IMR-90 (cell line): ENCODE measurements at regions not wholly inside any gene's neighbourhood (a gene's known extent, or its start where the extent isn't known, plus 50 kb on each side); places are given as distances from the start of the nearest gene placed in this dataset.

Source experiments
- ATAC-seq: fragments of 200-7000 bp; cut with Tn5 transposase; 2 replicates; pipeline ENCODE4 v1.9.1; 2020; ENCODE audit warnings: low read depth, mild to moderate bottlenecking, moderate library complexity
- BruUV-seq: library from RNA; stranded (reverse); fragments of 400-500 nt; replicated peaks from 2 replicates; lab custom pipeline; 2021; lab: Mats Ljungman, UMichigan
- CTCF ChIA-PET: fragments of 300-600 bp; formaldehyde crosslinking; extraction: SDS; loops from one replicate; lab custom pipeline; 2021; ENCODE audit warnings: antibody characterized with exemption; lab: Yijun Ruan, JAX
- POLR2A ChIA-PET: fragments of 300-600 bp; sonication (Branson Sonifier 250); formaldehyde crosslinking; loops from one replicate; lab custom pipeline; 2022; ENCODE audit warnings: antibody characterized with exemption; ENCODE audit not compliant: unreplicated experiment; lab: Charles Lee
- DNase-seq: peaks from one replicate; pipeline ENCODE4 v3.0.0; 2013
- H2AFZ ChIP-seq: replicated peaks from 2 replicates; pipeline ENCODE3; 2013; ENCODE audit warnings: low read length, mild to moderate bottlenecking; ENCODE audit not compliant: poor library complexity
- H2AK5ac ChIP-seq: 2 replicates; pipeline ENCODE4 v1.6.1; 2013; ENCODE audit warnings: low read depth, low read length, inconsistent platforms
- H2AK9ac ChIP-seq: replicated peaks from 2 replicates; pipeline ENCODE3; 2013; ENCODE audit warnings: mild to moderate bottlenecking, low read depth, low read length, moderate library complexity; ENCODE audit not compliant: poor library complexity
- H2BK120ac ChIP-seq: 2 replicates; pipeline ENCODE4 v1.6.1; 2013; ENCODE audit warnings: low read depth, low read length, inconsistent platforms
- H2BK15ac ChIP-seq: 3 replicates; pipeline ENCODE4 v1.6.1; 2013; ENCODE audit warnings: low read depth, low read length, inconsistent platforms
- H2BK20ac ChIP-seq: 2 replicates; pipeline ENCODE4 v1.6.1; 2013; ENCODE audit warnings: low read depth, mild to moderate bottlenecking, inconsistent platforms, low read length, moderate library complexity
- H2BK5ac ChIP-seq: 2 replicates; pipeline ENCODE4 v1.6.1; 2013; ENCODE audit warnings: mild to moderate bottlenecking, low read depth, low read length, inconsistent platforms; ENCODE audit not compliant: poor library complexity, severe bottlenecking
- H3K14ac ChIP-seq: replicated peaks from 2 replicates; pipeline ENCODE4 v1.6.1; 2013; ENCODE audit warnings: low read depth, low read length, inconsistent platforms
- H3K18ac ChIP-seq: 2 replicates; pipeline ENCODE4 v1.6.1; 2013; ENCODE audit warnings: low read depth, low read length, control low read depth
- H3K23ac ChIP-seq: 2 replicates; pipeline ENCODE4 v1.6.1; 2013; ENCODE audit warnings: low read depth, low read length, inconsistent platforms
- H3K27ac ChIP-seq: 2 replicates; pipeline ENCODE4 v1.5.1; 2013; ENCODE audit warnings: mild to moderate bottlenecking, control low read depth, low read length; ENCODE audit not compliant: insufficient read depth
- H3K27me3 ChIP-seq: 2 replicates; pipeline ENCODE4 v1.6.1; 2013; ENCODE audit warnings: low read length; ENCODE audit not compliant: control insufficient read depth, insufficient read depth
- H3K36me3 ChIP-seq: 2 replicates; pipeline ENCODE4 v1.6.1; 2013; ENCODE audit warnings: low read length, mixed read lengths; ENCODE audit not compliant: control insufficient read depth, insufficient read depth
- H3K4ac ChIP-seq: 2 replicates; pipeline ENCODE4 v1.6.1; 2013; ENCODE audit warnings: low read depth, low read length, inconsistent platforms
- H3K4me1 ChIP-seq: 2 replicates; pipeline ENCODE4 v1.6.1; 2013; ENCODE audit warnings: low read length, mixed read lengths; ENCODE audit not compliant: control insufficient read depth, insufficient read depth
- H3K4me2 ChIP-seq: 2 replicates; pipeline ENCODE4 v1.6.1; 2013; ENCODE audit warnings: low read depth, mild to moderate bottlenecking, control low read depth, low read length, moderate library complexity
- H3K4me3 ChIP-seq: 2 replicates; pipeline ENCODE4 v1.5.1; 2013; ENCODE audit warnings: low read depth, mild to moderate bottlenecking, control low read depth, low read length, moderate library complexity; ENCODE audit not compliant: insufficient read depth
- H3K56ac ChIP-seq: 2 replicates; pipeline ENCODE4 v1.6.1; 2013; ENCODE audit warnings: low read length, inconsistent platforms; ENCODE audit not compliant: insufficient read depth; ENCODE audit errors: extremely low read depth
- H3K79me1 ChIP-seq, 2 experiments: 2 replicates each; pipeline ENCODE4 v1.6.1; 2013; ENCODE audit warnings: low read length in 2 of 2, inconsistent platforms in 1 of 2, low read depth in 1 of 2
- H3K9ac ChIP-seq: 2 replicates; pipeline ENCODE4 v1.6.1; 2013; ENCODE audit warnings: low read depth, low read length, control low read depth
- H3K9me1 ChIP-seq: 2 replicates; pipeline ENCODE4 v1.6.1; 2013; ENCODE audit warnings: low read length, inconsistent platforms; ENCODE audit not compliant: insufficient read depth
- H3K9me3 ChIP-seq: 2 replicates; pipeline ENCODE4 v1.6.1; 2013; ENCODE audit warnings: low read length; ENCODE audit not compliant: control insufficient read depth, insufficient read depth
- H4K20me1 ChIP-seq: 2 replicates; pipeline ENCODE4 v1.6.1; 2013; ENCODE audit warnings: low read length, inconsistent platforms; ENCODE audit not compliant: insufficient read depth
- H4K5ac ChIP-seq: 2 replicates; pipeline ENCODE4 v1.6.1; 2013; ENCODE audit warnings: mild to moderate bottlenecking, low read depth, low read length, control low read depth
- H4K8ac ChIP-seq, 2 experiments: 2 replicates each; pipeline ENCODE4 v1.6.1; 2013; ENCODE audit warnings: low read depth in 2 of 2, low read length in 2 of 2, control low read depth in 1 of 2, inconsistent platforms in 1 of 2
- H4K91ac ChIP-seq: 2 replicates; pipeline ENCODE4 v1.6.1; 2013; ENCODE audit warnings: low read depth, low read length, inconsistent platforms; ENCODE audit not compliant: insufficient read depth
- BHLHE40 ChIP-seq: fragments of 150-350 bp; IDR thresholded peaks from 2 replicates; pipeline ENCODE4 v1.6.1; 2016; ENCODE audit warnings: mild to moderate bottlenecking, low read depth, low read length
- CEBPB ChIP-seq: IDR thresholded peaks from 2 replicates; pipeline ENCODE4 v1.6.1; 2012; ENCODE audit warnings: low read depth, low read length, improper control_type of control experiment
- CHD1 ChIP-seq: IDR thresholded peaks from 2 replicates; pipeline ENCODE4 v1.6.1; 2012; ENCODE audit warnings: low read depth, low read length, improper control_type of control experiment
- CTCF ChIP-seq: conservative IDR thresholded peaks from 2 replicates; pipeline ENCODE4 v1.5.1; 2012; ENCODE audit warnings: mild to moderate bottlenecking, low read depth, low read length, improper control_type of control experiment
- ELK1 ChIP-seq: fragments of 150-350 bp; IDR thresholded peaks from 2 replicates; pipeline ENCODE4 v1.6.1; 2016; ENCODE audit warnings: low read depth, mild to moderate bottlenecking, low read length, moderate library complexity, borderline replicate concordance
- FOS ChIP-seq: fragments of 150-350 bp; IDR thresholded peaks from 2 replicates; pipeline ENCODE4 v1.6.1; 2016; ENCODE audit warnings: low read depth, low read length
- MAFK ChIP-seq: IDR thresholded peaks from 2 replicates; pipeline ENCODE4 v1.6.1; 2012; ENCODE audit warnings: low read depth, low read length, improper control_type of control experiment
- MAZ ChIP-seq: IDR thresholded peaks from 2 replicates; pipeline ENCODE4 v1.6.1; 2012; ENCODE audit warnings: low read depth, mild to moderate bottlenecking, low read length, improper control_type of control experiment, moderate library complexity, borderline replicate concordance
- MXI1 ChIP-seq: IDR thresholded peaks from 2 replicates; pipeline ENCODE4 v1.6.1; 2012; ENCODE audit warnings: low read depth, mild to moderate bottlenecking, low read length, moderate library complexity, borderline replicate concordance
- NFE2L2 ChIP-seq: fragments of 150-350 bp; IDR thresholded peaks from 2 replicates; pipeline ENCODE4 v1.6.1; 2016; ENCODE audit warnings: low read depth, mild to moderate bottlenecking, low read length
- POLR2A ChIP-seq: IDR thresholded peaks from 2 replicates; pipeline ENCODE4 v1.6.1; 2012; ENCODE audit warnings: mild to moderate bottlenecking, low read depth, low read length
- RAD21 ChIP-seq: IDR thresholded peaks from 2 replicates; pipeline ENCODE4 v1.6.1; 2012; ENCODE audit warnings: low read length, improper control_type of control experiment
- RCOR1 ChIP-seq: IDR thresholded peaks from 2 replicates; pipeline ENCODE4 v1.6.1; 2012; ENCODE audit warnings: mild to moderate bottlenecking, low read length, improper control_type of control experiment; ENCODE audit not compliant: insufficient replicate concordance
- RFX5 ChIP-seq: IDR thresholded peaks from 2 replicates; pipeline ENCODE4 v1.8.0; 2012; ENCODE audit warnings: low read depth, mild to moderate bottlenecking, low read length, moderate library complexity
- SMC3 ChIP-seq: fragments of 150-350 bp; IDR thresholded peaks from 2 replicates; pipeline ENCODE4 v1.6.1; 2016; ENCODE audit warnings: low read depth, mild to moderate bottlenecking, antibody characterized with exemption, low read length, moderate library complexity
- USF2 ChIP-seq: fragments of 150-350 bp; IDR thresholded peaks from 2 replicates; pipeline ENCODE4 v1.6.1; 2017; ENCODE audit warnings: mild to moderate bottlenecking, antibody characterized with exemption, low read length, low read depth
- WGBS, 2 experiments: methylation state at CpG; one replicate each; pipeline versions ENCODE4 v1.1.5 to v1.1.7; 2013; ENCODE audit warnings: missing lambda C conversion rate in 2 of 2; ENCODE audit not compliant: insufficient read length in 1 of 2; ENCODE audit errors: extremely low coverage in 2 of 2; 5-methylcytosine and 5-hydroxymethylcytosine counted together
- dilution Hi-C: fragments of 300-500 bp; cut with HindIII; formaldehyde crosslinking; loops from one replicate; pipeline ENCODE4 v1.14.3; 2018; ENCODE audit warnings: low sequenced_read_pairs; ENCODE audit not compliant: unreplicated experiment
- in situ Hi-C: fragments of 300-500 bp; cut with MboI; formaldehyde crosslinking; loops from 3 replicates; pipeline ENCODE4 v1.14.3; 2019; ENCODE audit warnings: low sequenced_read_pairs, inconsistent platforms, mixed read lengths
- intact Hi-C: fragments of 100-400 bp; cut with micrococcal nuclease; formaldehyde crosslinking; loops from 2 replicates; pipeline ENCODE4 v1.10.0; 2022

GRCh38 chr1:55695151-55695550, 480.0 kb upstream of the USP24 start:
- TF ChIP-seq MXI1 (no peak), CEBPB (no peak), POLR2A (no peak), ELK1 (no peak), RFX5 (no peak), RCOR1 (no peak), USF2 (no peak), CTCF (no peak), SMC3 (no peak), FOS (no peak), CHD1 (no peak), BHLHE40 (no peak), MAZ (no peak), MAFK (no peak), NFE2L2 (no peak), RAD21 (no peak)

More at GRCh38 chr1:55695151-55695550, 480.0 kb upstream of the USP24 start:
- H3K4me1 ChIP-seq: peaks cover 27% of the 10 kb centered on the region
- BruUV-seq: no TSS peak
- peak overlapping the region; percentile 83 for H3K27ac ChIP-seq
- in situ Hi-C loops (no loop called here), dilution Hi-C loops (no loop called here), intact Hi-C loops (no loop called here)
- WGBS, 2 experiments: no CpG with 5 or more reads among the region's 4 CpGs
- H3K18ac ChIP-seq: peak overlapping the region; percentile 98
- peak overlapping the region; percentile 2 for H2AFZ ChIP-seq
- H2AK9ac ChIP-seq: peak overlapping the region; percentile 21
- H4K91ac ChIP-seq: peak overlapping the region; percentile 93
- H3K9ac ChIP-seq: peak overlapping the region; percentile 68
- peak overlapping the region; percentile 97 for H4K5ac ChIP-seq
- H3K36me3 ChIP-seq: no peaks in the 10 kb centered on the region
- ChIA-PET CTCF (interaction anchor here (0.6 kb wide), 1 partner anchor 25 kb away, joined by 3 read pairs; no protein-coding TSS in a partner anchor), POLR2A (no interaction called here)
- peak overlapping the region; percentile 84 for H2BK5ac ChIP-seq
- peak overlapping the region; percentile 99 for H2BK120ac ChIP-seq
- no peak overlapping the region for H3K4me2 ChIP-seq
- H3K9me3 ChIP-seq: no peaks in the 10 kb centered on the region
- H2BK15ac ChIP-seq: peak overlapping the region; percentile 94
- H3K9me1 ChIP-seq: peaks cover 20% of the 10 kb centered on the region
- no peak for DNase-seq
- H3K79me1 ChIP-seq: no peaks in the 10 kb centered on the region
- peak overlapping the region; percentile 80 for H3K14ac ChIP-seq
- H4K20me1 ChIP-seq: no peaks in the 10 kb centered on the region
- peak overlapping the region; percentile 92 for H3K56ac ChIP-seq
- H3K4ac ChIP-seq: peak overlapping the region; percentile 87
- ATAC-seq: no peak
- H2AK5ac ChIP-seq: peak overlapping the region; percentile 73
- peak overlapping the region; percentile 75 for H3K23ac ChIP-seq
- no peak overlapping the region for H3K4me3 ChIP-seq
- no peaks in the 10 kb centered on the region for H3K27me3 ChIP-seq
- H4K8ac ChIP-seq: peak overlapping the region; percentile 81 to 93
- H2BK20ac ChIP-seq: peak overlapping the region; percentile 92
